Chondrocyte (in vitro differentiated cells): ENCODE measurements at regions not wholly inside any gene's neighbourhood (a gene's known extent, or its start where the extent isn't known, plus 50 kb on each side); places are given as distances from the start of the nearest gene placed in this dataset.
A peak's percentile ranks its signal among the peaks of the same experiment; 100 is the strongest.

Experiments
- DNase-seq: peaks from one replicate; pipeline ENCODE4 v3.0.0; 2021; ENCODE audit warnings: mixed read lengths, low spot score
- H3K27ac Mint-ChIP-seq: one replicate; pipeline ENCODE4 v1.8.0; 2021; ENCODE audit warnings: mild to moderate bottlenecking, moderate library complexity, mixed read lengths; ENCODE audit not compliant: unreplicated experiment
- H3K27me3 Mint-ChIP-seq: 2 replicates; pipeline ENCODE4 v1.8.0; 2021; ENCODE audit warnings: low read depth, mixed read lengths
- H3K36me3 Mint-ChIP-seq: 2 replicates; pipeline ENCODE4 v1.8.0; 2021; ENCODE audit warnings: low read depth, mixed read lengths
- H3K4me1 Mint-ChIP-seq: 2 replicates; pipeline ENCODE4 v1.8.0; 2021; ENCODE audit warnings: low read depth, mild to moderate bottlenecking, mixed read lengths
- H3K4me3 Mint-ChIP-seq: one replicate; pipeline ENCODE4 v1.8.0; 2021; ENCODE audit warnings: mild to moderate bottlenecking, moderate library complexity, mixed read lengths; ENCODE audit not compliant: unreplicated experiment
- H3K9me3 Mint-ChIP-seq: 2 replicates; pipeline ENCODE4 v1.8.0; 2021; ENCODE audit warnings: low read depth, mixed read lengths
- TF ChIP-seq, protein P1 (sequence below): fragments of 200-600 bp; sonication (generic); IDR thresholded peaks from 2 replicates; pipeline ENCODE4 v1.5.0; 2021; ENCODE audit warnings: antibody characterized with exemption, mild to moderate bottlenecking, moderate library complexity

- DNase-seq, result no peak
- Mint-ChIP-seq H3K4me3 (no peak overlapping the region), H3K36me3 (no peaks in the 10 kb centered on the region), H3K27me3 (no peaks in the 10 kb centered on the region), H3K9me3 (no peaks in the 10 kb centered on the region), H3K27ac (no peak overlapping the region), H3K4me1 (peaks cover 3% of the 10 kb centered on the region)
- TF ChIP-seq, protein P1, sequence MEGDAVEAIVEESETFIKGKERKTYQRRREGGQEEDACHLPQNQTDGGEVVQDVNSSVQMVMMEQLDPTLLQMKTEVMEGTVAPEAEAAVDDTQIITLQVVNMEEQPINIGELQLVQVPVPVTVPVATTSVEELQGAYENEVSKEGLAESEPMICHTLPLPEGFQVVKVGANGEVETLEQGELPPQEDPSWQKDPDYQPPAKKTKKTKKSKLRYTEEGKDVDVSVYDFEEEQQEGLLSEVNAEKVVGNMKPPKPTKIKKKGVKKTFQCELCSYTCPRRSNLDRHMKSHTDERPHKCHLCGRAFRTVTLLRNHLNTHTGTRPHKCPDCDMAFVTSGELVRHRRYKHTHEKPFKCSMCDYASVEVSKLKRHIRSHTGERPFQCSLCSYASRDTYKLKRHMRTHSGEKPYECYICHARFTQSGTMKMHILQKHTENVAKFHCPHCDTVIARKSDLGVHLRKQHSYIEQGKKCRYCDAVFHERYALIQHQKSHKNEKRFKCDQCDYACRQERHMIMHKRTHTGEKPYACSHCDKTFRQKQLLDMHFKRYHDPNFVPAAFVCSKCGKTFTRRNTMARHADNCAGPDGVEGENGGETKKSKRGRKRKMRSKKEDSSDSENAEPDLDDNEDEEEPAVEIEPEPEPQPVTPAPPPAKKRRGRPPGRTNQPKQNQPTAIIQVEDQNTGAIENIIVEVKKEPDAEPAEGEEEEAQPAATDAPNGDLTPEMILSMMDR, result no peak
These were observed 190.4 kb upstream of the FAR2 start for GRCh38 chr12:28958553-28959195.

DNA sequence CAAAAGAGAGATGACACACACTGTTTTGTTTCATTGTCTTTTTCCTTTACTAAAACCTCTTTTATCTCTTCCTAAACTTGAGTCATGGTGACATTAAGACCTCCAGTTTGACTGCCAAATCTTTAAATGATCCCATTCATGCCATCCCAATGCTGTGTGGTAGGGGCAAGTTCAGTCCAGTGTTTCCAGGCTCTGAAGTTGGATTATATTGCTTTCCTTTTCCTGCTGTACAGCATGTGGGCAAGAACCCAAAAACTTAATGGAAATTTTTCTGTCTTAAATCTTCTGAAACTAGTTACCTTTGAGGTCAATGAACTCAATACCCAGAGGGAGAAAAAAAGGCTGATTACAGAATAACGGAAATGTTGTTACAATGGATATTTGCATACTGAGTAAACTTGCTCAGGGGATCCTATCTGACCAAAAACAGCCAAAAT, 187.1 kb upstream of the FAR2 start:
- Mint-ChIP-seq H3K9me3 (no peaks in the 10 kb centered on the region), H3K27ac (no peak overlapping the region), H3K36me3 (no peaks in the 10 kb centered on the region), H3K4me3 (no peak overlapping the region), H3K4me1 (peaks cover 13% of the 10 kb centered on the region), H3K27me3 (no peaks in the 10 kb centered on the region)
- DNase-seq, result no peak
- TF ChIP-seq, protein P1, result no peak

GRCh38 chr12:28963554-28963953, 185.5 kb upstream of the FAR2 start:
- TF ChIP-seq, protein P1, result peak; percentile 76
- H3K9me3 Mint-ChIP-seq, result no peaks in the 10 kb centered on the region
- no peak overlapping the region for H3K27ac Mint-ChIP-seq
- no peak overlapping the region for H3K4me3 Mint-ChIP-seq
- no peaks in the 10 kb centered on the region for H3K27me3 Mint-ChIP-seq
- DNase-seq, result no peak
- H3K4me1 Mint-ChIP-seq, result peaks cover 13% of the 10 kb centered on the region
- H3K36me3 Mint-ChIP-seq, result no peaks in the 10 kb centered on the region

DNA sequence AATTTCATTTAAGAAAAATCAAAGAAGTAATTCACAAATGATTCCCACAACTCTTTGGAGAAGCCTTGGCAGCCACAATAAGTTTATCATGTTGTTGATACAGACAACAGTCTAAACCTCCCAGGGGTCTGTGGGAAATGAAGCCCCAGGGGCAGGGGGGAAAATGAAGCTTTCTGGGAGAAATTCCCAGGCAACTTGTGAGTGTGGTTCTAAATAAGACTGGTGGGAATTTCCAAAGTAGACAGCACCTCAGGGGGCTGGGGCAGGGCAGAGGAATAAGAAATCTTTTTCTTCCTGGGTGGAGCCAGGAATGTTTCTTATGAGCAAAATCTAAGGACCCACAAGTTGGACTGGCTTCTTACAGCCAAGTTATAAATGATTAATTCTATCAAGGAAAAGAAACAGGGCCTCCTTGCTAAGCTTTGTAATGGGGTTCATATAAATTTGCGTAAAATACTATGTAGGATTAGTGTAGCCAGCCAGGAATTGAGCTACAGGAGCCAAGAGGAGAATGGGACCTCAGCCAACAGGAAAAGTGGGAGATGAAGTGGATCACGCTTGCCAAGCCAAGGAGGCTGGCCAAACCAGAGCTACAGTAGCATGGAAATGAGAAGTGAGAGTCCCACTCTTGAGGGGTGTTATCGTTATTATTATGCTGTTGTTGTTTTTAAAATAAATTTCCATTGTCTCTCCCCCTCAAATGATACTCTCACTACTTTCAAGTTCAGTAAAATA, 182.9 kb upstream of the FAR2 start:
- Mint-ChIP-seq H3K27me3 (no peaks in the 10 kb centered on the region), H3K4me1 (peaks cover 13% of the 10 kb centered on the region), H3K36me3 (no peaks in the 10 kb centered on the region), H3K27ac (peak overlapping the region; percentile 43), H3K4me3 (no peak overlapping the region), H3K9me3 (no peaks in the 10 kb centered on the region)
- TF ChIP-seq, protein P1, result no peak
- no peak for DNase-seq

GRCh38 chr12:28967426-28967825, 181.7 kb upstream of the FAR2 start:
- Mint-ChIP-seq H3K4me1 (peaks cover 10% of the 10 kb centered on the region), H3K36me3 (no peaks in the 10 kb centered on the region), H3K4me3 (no peak overlapping the region), H3K9me3 (no peaks in the 10 kb centered on the region), H3K27ac (no peak overlapping the region), H3K27me3 (no peaks in the 10 kb centered on the region)
- TF ChIP-seq, protein P1, result no peak
- DNase-seq, result no peak
